HG02870 (cell line): ENCODE measurements at regions not wholly inside any gene's neighbourhood (a gene's known extent, or its start where the extent isn't known, plus 50 kb on each side); places are given as distances from the start of the nearest gene placed in this dataset.

ENCODE experiments used
- ATAC-seq: cut with Tn5 transposase; IDR thresholded peaks from one replicate; pipeline ENCODE4 v1.9.1; 2021; ENCODE audit warnings: mild to moderate bottlenecking, moderate library complexity; ENCODE audit not compliant: unreplicated experiment

GRCh38 chr15:93662162-93662885 is 569.0 kb upstream of the MCTP2 start:
- no peak for ATAC-seq

- ATAC-seq: no peak
Observed at GRCh38 chr15:93658026-93658816, 569.2 kb upstream of the RGMA start.

GRCh38 chr15:93656041-93656440 is 567.0 kb upstream of the RGMA start:
- no peak for ATAC-seq

GRCh38 chr15:93649691-93650235 is 560.8 kb upstream of the RGMA start:
- ATAC-seq: no peak

GRCh38 chr15:93646193-93646592 is 557.2 kb upstream of the RGMA start:
- ATAC-seq: no peak

- no peak for ATAC-seq
Observed at GRCh38 chr15:93645594-93645993, 556.6 kb upstream of the RGMA start.

- ATAC-seq: no peak
Observed at GRCh38 chr15:93644595-93644994, 555.6 kb upstream of the RGMA start.

GRCh38 chr15:93640411-93640962 is 551.5 kb upstream of the RGMA start:
- ATAC-seq: no peak

GRCh38 chr15:93631958-93632618 is 543.1 kb upstream of the RGMA start:
- ATAC-seq: no peak

GRCh38 chr15:93619597-93619996 is 530.6 kb upstream of the RGMA start:
- ATAC-seq: no peak

- ATAC-seq: no peak
Observed at GRCh38 chr15:93617443-93617842, 528.4 kb upstream of the RGMA start.

- ATAC-seq: no peak
Observed at GRCh38 chr15:93614386-93615104, 525.5 kb upstream of the RGMA start.

GRCh38 chr15:93613386-93613785 is 524.4 kb upstream of the RGMA start:
- no peak for ATAC-seq

GRCh38 chr15:93612953-93613352 is 523.9 kb upstream of the RGMA start:
- no peak for ATAC-seq

- ATAC-seq: no peak
Observed at GRCh38 chr15:93610944-93611343, 521.9 kb upstream of the RGMA start.

- no peak for ATAC-seq
Observed at GRCh38 chr15:93608643-93609148, 519.7 kb upstream of the RGMA start.

GRCh38 chr15:93603550-93603949 is 514.5 kb upstream of the RGMA start:
- no peak for ATAC-seq

- ATAC-seq: no peak
Observed at GRCh38 chr15:93587059-93587521, 498.1 kb upstream of the RGMA start.

GRCh38 chr15:93585012-93585411 is 496.0 kb upstream of the RGMA start:
- no peak for ATAC-seq

- no peak for ATAC-seq
Observed at GRCh38 chr15:93583968-93584367, 495.0 kb upstream of the RGMA start.
